Body of pancreas (tissue), 4 donors: ENCODE measurements at regions not wholly inside any gene's neighbourhood (a gene's known extent, or its start where the extent isn't known, plus 50 kb on each side); places are given as distances from the start of the nearest gene placed in this dataset.

Experiments
- ATAC-seq: fragments of 150-250 bp; one replicate; pipeline ENCODE4 v1.9.1; 2016
- DNase-seq, 4 donors: peaks; one replicate each; pipeline ENCODE4 v3.0.0-alpha.2; 2019
- H3K27ac ChIP-seq, 4 donors: fragments of 200-600 bp; sonication (generic); 1 replicate in 3 of 4; 2 replicates in 1 of 4; pipeline versions ENCODE4 v1.5.1 to v1.6.1; 2016 to 2019; ENCODE audit warnings: mild to moderate bottlenecking in 1 of 4, mixed read lengths in 1 of 4, moderate library complexity in 1 of 4
- H3K27me3 ChIP-seq, 2 donors: fragments of 200-600 bp; sonication (generic); one replicate each; pipeline ENCODE4 v1.6.0; 2016; ENCODE audit warnings: mild to moderate bottlenecking in 1 of 2
- H3K36me3 ChIP-seq, 2 donors: fragments of 200-600 bp; sonication (generic); replicated peaks in 1 of 2; 2 replicates each; pipeline ENCODE4 v1.5.1; 2016; ENCODE audit warnings: low read depth in 2 of 2; ENCODE audit not compliant: insufficient read depth in 1 of 2
- H3K4me1 ChIP-seq: fragments of 200-600 bp; sonication (generic); one replicate; pipeline ENCODE4 v1.6.0; 2016
- H3K4me3 ChIP-seq, 2 donors: fragments of 200-600 bp; sonication (generic); 1 replicate in 1 of 2; 2 replicates in 1 of 2; pipeline ENCODE4 v1.5.1; 2016 to 2019
- H3K9me3 ChIP-seq, 3 donors: fragments of 200-600 bp; sonication (generic); 1 replicate in 2 of 3; 2 replicates in 1 of 3; pipeline ENCODE4 v1.5.1; 2016
- CTCF ChIP-seq, 7 experiments: fragments of 450-650 bp in 4 of 7; fragments of 200-600 bp in 3 of 7; sonication (generic) in 3 of 7; IDR thresholded peaks; one replicate each; pipeline ENCODE4 v1.5.1; 2016 to 2019; ENCODE audit warnings: antibody characterized with exemption in 7 of 7
- POLR2A ChIP-seq, 3 donors: fragments of 450-650 bp; IDR thresholded peaks; one replicate each; pipeline ENCODE4 v1.6.1; 2016; ENCODE audit warnings: antibody characterized with exemption in 3 of 3, mild to moderate bottlenecking in 2 of 3
- WGBS, 2 donors: methylation state at CpG; one replicate each; pipeline ENCODE4 v1.1.5; 2017; 5-methylcytosine and 5-hydroxymethylcytosine counted together
- intact Hi-C: fragments of 100-400 bp; cut with DNase I; formaldehyde crosslinking; loops from one replicate; pipeline ENCODE4 v1.15.1; 2023

- Histone ChIP-seq H3K4me1 (no peaks in the 10 kb centered on the region), H3K27me3 (no peaks in the 10 kb centered on the region), H3K27ac (no peak overlapping the region), H3K4me3 (no peak overlapping the region), H3K9me3 (no peaks in the 10 kb centered on the region), H3K36me3 (no peaks in the 10 kb centered on the region)
- no peak for ATAC-seq
- TF ChIP-seq POLR2A (IDR thresholded peaks at IDR 0.05) (no peak), CTCF (IDR thresholded peaks at IDR 0.05) (no peak)
- WGBS, 2 donors, result 79 to 80% methylated on average over 9 of the region's 9 CpGs
- DNase-seq, result no peak
- intact Hi-C loops, result no loop called here
Observed at GRCh38 chr2:19841918-19842693, 59.7 kb downstream of the TTC32 start.

GRCh38 chr2:19839438-19839837 is 62.3 kb downstream of the TTC32 start:
- intact Hi-C loops, result no loop called here
- Histone ChIP-seq H3K9me3 (no peaks in the 10 kb centered on the region), H3K4me1 (no peaks in the 10 kb centered on the region), H3K4me3 (no peak overlapping the region), H3K27ac (no peak overlapping the region), H3K27me3 (no peaks in the 10 kb centered on the region), H3K36me3 (no peaks in the 10 kb centered on the region)
- DNase-seq (no peak), ATAC-seq (no peak)
- 85 to 91% methylated on average over 8 of the region's 8 CpGs for WGBS, 2 donors
- no peak for TF ChIP-seq CTCF (IDR thresholded peaks at IDR 0.05)
- TF ChIP-seq POLR2A (IDR thresholded peaks at IDR 0.05), result no peak

GRCh38 chr2:19838616-19839015 is 63.2 kb downstream of the TTC32 start:
- 60 to 66% methylated on average over 1 of the region's 1 CpG for WGBS, 2 donors
- no peaks in the 10 kb centered on the region for H3K4me1 ChIP-seq
- H3K4me3 ChIP-seq, result no peak overlapping the region
- ATAC-seq, result no peak
- H3K27me3 ChIP-seq, result no peaks in the 10 kb centered on the region
- H3K27ac ChIP-seq, result no peak overlapping the region
- no peaks in the 10 kb centered on the region for H3K36me3 ChIP-seq
- no peaks in the 10 kb centered on the region for H3K9me3 ChIP-seq
- no peak for TF ChIP-seq CTCF (IDR thresholded peaks at IDR 0.05)
- no peak for TF ChIP-seq POLR2A (IDR thresholded peaks at IDR 0.05)
- DNase-seq, result no peak
- intact Hi-C loops, result no loop called here

- 44 to 45% methylated on average over 4 of the region's 4 CpGs for WGBS, 2 donors
- Histone ChIP-seq H3K36me3 (no peaks in the 10 kb centered on the region), H3K9me3 (no peaks in the 10 kb centered on the region), H3K27me3 (no peaks in the 10 kb centered on the region), H3K4me1 (no peaks in the 10 kb centered on the region), H3K27ac (no peak overlapping the region), H3K4me3 (no peak overlapping the region)
- ATAC-seq (no peak), DNase-seq (no peak)
- TF ChIP-seq CTCF (IDR thresholded peaks at IDR 0.05) (no peak), POLR2A (IDR thresholded peaks at IDR 0.05) (no peak)
- intact Hi-C loops, result no loop called here
Observed at GRCh38 chr2:19837235-19837766, 64.5 kb downstream of the TTC32 start.

- TF ChIP-seq CTCF (IDR thresholded peaks at IDR 0.05), result no peak
- no peak for TF ChIP-seq POLR2A (IDR thresholded peaks at IDR 0.05)
- intact Hi-C loops, result no loop called here
- no peak overlapping the region for H3K4me3 ChIP-seq
- no peaks in the 10 kb centered on the region for H3K36me3 ChIP-seq
- no peak overlapping the region for H3K27ac ChIP-seq
- H3K9me3 ChIP-seq, result no peaks in the 10 kb centered on the region
- H3K4me1 ChIP-seq, result no peaks in the 10 kb centered on the region
- no peaks in the 10 kb centered on the region for H3K27me3 ChIP-seq
- DNase-seq (no peak), ATAC-seq (no peak)
- 72 to 85% methylated on average over 6 of the region's 6 CpGs for WGBS, 2 donors
Observed at GRCh38 chr2:19835781-19836281, 66.0 kb downstream of the TTC32 start.
